K562 (cell line): ENCODE measurements at regions not wholly inside any gene's neighbourhood (a gene's known extent, or its start where the extent isn't known, plus 50 kb on each side); places are given as distances from the start of the nearest gene placed in this dataset.

Experiments used
- ATAC-seq: fragments of 200-7000 bp; cut with Tn5 transposase; 3 replicates; pipeline ENCODE4 v1.9.1; 2020; ENCODE audit warnings: moderate library complexity
- BruUV-seq: library from RNA; stranded (reverse); fragments of 400-500 nt; replicated peaks from 2 replicates; lab custom pipeline; 2021; lab: Mats Ljungman, UMichigan
- CTCF ChIA-PET: fragments of 300-600 bp; formaldehyde crosslinking; extraction: SDS; loops from one replicate; lab custom pipeline; 2021; ENCODE audit warnings: low intra/inter-chr PET ratio; lab: Yijun Ruan, JAX
- POLR2A ChIA-PET: fragments of 300-600, 350-650 bp; sonication (Branson Sonifier 250); formaldehyde crosslinking; extraction: SDS; loops from one replicate; lab custom pipeline; 2021; ENCODE audit warnings: antibody characterized with exemption, inconsistent platforms; lab: Yijun Ruan, JAX
- DNase-seq, 4 experiments: peaks; one replicate each; pipeline versions ENCODE4 v3.0.0 to v3.0.0-alpha.2; 2011 to 2018; ENCODE audit warnings: low spot score in 3 of 4, mixed read lengths in 3 of 4; ENCODE audit errors: extremely low read depth in 1 of 4
- FAIRE-seq: peaks from 2 replicates; lab custom pipeline; 2011; peaks lifted over from hg19 to GRCh38; lab: Jason Lieb, UNC
- H2AFZ ChIP-seq: 2 replicates; pipeline ENCODE4 v1.6.0; 2011; ENCODE audit warnings: low read depth, low read length, control low read depth, inconsistent platforms
- H3K27ac ChIP-seq: fragments of 200-600 bp; 3 replicates; pipeline ENCODE4 v1.8.0; 2011; ENCODE audit warnings: low read depth, mild to moderate bottlenecking, control low read depth, inconsistent platforms, low read length, moderate library complexity, mixed read lengths; ENCODE audit errors: extremely low read depth
- H3K27me3 ChIP-seq, 2 experiments: fragments of 300-600 bp in 1 of 2; 2 replicates in 1 of 2; 3 replicates in 1 of 2; pipeline versions ENCODE4 v1.6.0 to v1.8.0; 2011; ENCODE audit warnings: inconsistent platforms in 2 of 2, low read length in 2 of 2, mild to moderate bottlenecking in 1 of 2, mixed read lengths in 1 of 2, moderate library complexity in 1 of 2; ENCODE audit not compliant: control insufficient read depth in 2 of 2, insufficient read depth in 2 of 2
- H3K36me3 ChIP-seq: fragments of 300-600 bp; 3 replicates; pipeline ENCODE4 v1.8.0; 2011; ENCODE audit warnings: mild to moderate bottlenecking, low read length, inconsistent platforms; ENCODE audit not compliant: control insufficient read depth, insufficient read depth
- H3K4me1 ChIP-seq, 2 experiments: fragments of 200-600 bp in 1 of 2; replicated peaks in 1 of 2; 2 replicates in 1 of 2; 3 replicates in 1 of 2; pipeline versions ENCODE4 v1.5.1 to v1.8.0; 2011; ENCODE audit warnings: inconsistent platforms in 2 of 2, low read length in 2 of 2, mild to moderate bottlenecking in 1 of 2, mixed read lengths in 1 of 2, moderate library complexity in 1 of 2; ENCODE audit not compliant: control insufficient read depth in 2 of 2, insufficient read depth in 2 of 2
- H3K4me2 ChIP-seq: 2 replicates; pipeline ENCODE4 v1.6.1; 2011; ENCODE audit warnings: low read length, control low read depth, inconsistent platforms, mixed read lengths; ENCODE audit not compliant: insufficient read depth
- H3K4me3 ChIP-seq: fragments of 200-600 bp; sonication (generic), shearing (Covaris generic); 2 replicates; pipeline ENCODE4 v1.5.1; 2016; ENCODE audit warnings: control low read depth, inconsistent platforms
- H3K79me2 ChIP-seq: fragments of 200-600 bp; 3 replicates; pipeline ENCODE4 v1.8.0; 2011; ENCODE audit warnings: low read length, inconsistent platforms; ENCODE audit not compliant: control insufficient read depth, insufficient read depth
- H3K9ac ChIP-seq, 2 experiments: 2 replicates each; pipeline versions ENCODE4 v1.6.0 to v1.6.1; 2011; ENCODE audit warnings: low read depth in 2 of 2, low read length in 2 of 2, control low read depth in 1 of 2, inconsistent platforms in 1 of 2, mild to moderate bottlenecking in 1 of 2, mixed read lengths in 1 of 2; ENCODE audit not compliant: insufficient read depth in 1 of 2
- H3K9me1 ChIP-seq: one replicate; pipeline ENCODE4 v1.6.0; 2011; ENCODE audit warnings: inconsistent platforms, mild to moderate bottlenecking, low read length, moderate library complexity; ENCODE audit not compliant: control insufficient read depth, insufficient read depth
- H3K9me3 ChIP-seq: replicated peaks from 2 replicates; pipeline ENCODE4 v1.5.1; 2011; ENCODE audit warnings: low read depth, low read length, inconsistent platforms; ENCODE audit not compliant: control insufficient read depth, insufficient read depth
- H4K20me1 ChIP-seq: replicated peaks from 2 replicates; pipeline ENCODE4 v1.6.1; 2011; ENCODE audit warnings: low read length, inconsistent platforms, mixed read lengths; ENCODE audit not compliant: control insufficient read depth, insufficient read depth
- PRPF4 ChIP-seq: fragments of 200-400 bp; formaldehyde crosslinking; IDR thresholded peaks from one replicate; pipeline ENCODE4 v1.6.1; 2017; ENCODE audit warnings: low read length, low read depth, mild to moderate bottlenecking; ENCODE audit not compliant: insufficient read depth, poor library complexity, severe bottlenecking
- RFX5 ChIP-seq: IDR thresholded peaks from 2 replicates; pipeline ENCODE4 v1.6.1; 2011; ENCODE audit warnings: low read depth, mild to moderate bottlenecking, improper control_type of control experiment, low read length
- STAT5A ChIP-seq: IDR thresholded peaks from 2 replicates; pipeline ENCODE4 v1.6.1; 2012; ENCODE audit warnings: low read length, inconsistent platforms, borderline replicate concordance
- ZFP30 ChIP-seq: fragments of 250-450 bp; sonication (Bioruptor Pico); IDR thresholded peaks from 2 replicates; pipeline ENCODE4 v1.8.0; 2022; ENCODE audit warnings: moderate library complexity, mild to moderate bottlenecking, inconsistent platforms, borderline replicate concordance
- WGBS: fragments of 100-300 bp; shearing (Covaris generic); methylation state at CpG from one replicate; pipeline ENCODE4 v1.1.6; 2016; ENCODE audit warnings: low coverage, mixed read lengths; ENCODE audit not compliant: insufficient coverage; ENCODE audit errors: missing lambda C conversion rate; 5-methylcytosine and 5-hydroxymethylcytosine counted together
- in situ Hi-C: fragments of 300-500 bp; cut with MboI; formaldehyde crosslinking; loops from 4 replicates; pipeline ENCODE4 v1.15.0; 2018; ENCODE audit warnings: inconsistent platforms, mixed read lengths
- intact Hi-C: fragments of 100-400 bp; cut with micrococcal nuclease; formaldehyde crosslinking; loops from 2 replicates; pipeline ENCODE4 v1.14.2; 2022
- TF ChIP-seq, protein P1 (sequence below): fragments of 450-650 bp; IDR thresholded peaks from 2 replicates; pipeline ENCODE4 v1.6.1; 2016; ENCODE audit warnings: low read depth, mild to moderate bottlenecking, moderate library complexity

DNA sequence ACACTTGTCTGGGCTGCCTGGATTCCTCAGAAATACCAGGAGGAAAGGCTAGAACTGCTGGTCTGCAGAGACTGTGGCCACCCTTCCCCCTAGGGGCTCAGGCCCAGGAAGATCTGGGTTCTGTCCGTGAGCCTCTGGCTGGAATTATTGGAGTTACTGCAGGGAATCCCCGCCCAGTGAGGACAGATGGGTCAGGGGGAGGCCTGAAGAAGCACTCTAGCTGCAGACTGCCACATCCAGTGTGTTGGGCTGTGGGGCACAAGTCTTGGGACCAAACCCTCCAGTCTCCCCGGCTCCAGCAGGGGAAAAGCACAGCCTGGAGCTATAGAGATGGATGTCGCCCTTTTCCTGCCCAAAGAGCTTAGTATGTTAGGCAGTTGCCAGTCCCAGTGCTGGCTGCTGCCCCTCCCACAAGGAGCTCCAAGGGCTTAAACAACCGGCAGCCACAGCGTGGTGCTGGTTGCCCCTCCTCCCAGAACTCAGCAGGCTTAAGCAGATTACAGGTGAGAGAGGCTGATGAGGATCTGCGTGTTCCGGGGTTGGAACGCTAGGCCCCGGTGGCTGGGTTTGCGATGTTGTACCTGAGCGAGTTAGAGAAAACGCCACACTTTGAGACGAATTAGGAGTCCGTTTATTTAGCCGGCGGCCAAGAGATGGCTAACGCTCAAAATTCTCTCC is 255.5 kb upstream of the LRRC7 start:
- H3K4me2 ChIP-seq = no peak overlapping the region
- no peaks in the 10 kb centered on the region for H3K4me1 ChIP-seq
- ChIA-PET POLR2A (interaction anchor here (0.6 kb wide), 1 partner anchor 1963 kb away, joined by 3 read pairs; no protein-coding TSS in a partner anchor), CTCF (no interaction called here)
- WGBS = 2% methylated on average over 16 of the region's 18 CpGs
- no peak for DNase-seq
- H3K27ac ChIP-seq = no peak overlapping the region
- no peak for FAIRE-seq
- intact Hi-C loops = no loop called here
- no peaks in the 10 kb centered on the region for H4K20me1 ChIP-seq
- no peaks in the 10 kb centered on the region for H3K79me2 ChIP-seq
- no peak overlapping the region for H3K9ac ChIP-seq
- H3K36me3 ChIP-seq = no peaks in the 10 kb centered on the region
- no peak overlapping the region for H2AFZ ChIP-seq
- no peak for ATAC-seq
- TF ChIP-seq RFX5 = no peak
- no peak for TF ChIP-seq ZFP30 (CRISPR knock-in tag)
- no peak for TF ChIP-seq STAT5A
- TF ChIP-seq PRPF4 = no peak
- TF ChIP-seq, protein P1, sequence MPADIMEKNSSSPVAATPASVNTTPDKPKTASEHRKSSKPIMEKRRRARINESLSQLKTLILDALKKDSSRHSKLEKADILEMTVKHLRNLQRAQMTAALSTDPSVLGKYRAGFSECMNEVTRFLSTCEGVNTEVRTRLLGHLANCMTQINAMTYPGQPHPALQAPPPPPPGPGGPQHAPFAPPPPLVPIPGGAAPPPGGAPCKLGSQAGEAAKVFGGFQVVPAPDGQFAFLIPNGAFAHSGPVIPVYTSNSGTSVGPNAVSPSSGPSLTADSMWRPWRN = no peak
- H3K9me1 ChIP-seq = no peaks in the 10 kb centered on the region
- in situ Hi-C loops = no loop called here
- no peaks in the 10 kb centered on the region for H3K27me3 ChIP-seq
- no peaks in the 10 kb centered on the region for H3K9me3 ChIP-seq
- no peak overlapping the region for H3K4me3 ChIP-seq
- BruUV-seq = no TSS peak
